ENCODE measurements at regions not wholly inside any gene's neighbourhood (a gene's known extent, or its start where the extent isn't known, plus 50 kb on each side); places are given as distances from the start of the nearest gene placed in this dataset.

DNA sequence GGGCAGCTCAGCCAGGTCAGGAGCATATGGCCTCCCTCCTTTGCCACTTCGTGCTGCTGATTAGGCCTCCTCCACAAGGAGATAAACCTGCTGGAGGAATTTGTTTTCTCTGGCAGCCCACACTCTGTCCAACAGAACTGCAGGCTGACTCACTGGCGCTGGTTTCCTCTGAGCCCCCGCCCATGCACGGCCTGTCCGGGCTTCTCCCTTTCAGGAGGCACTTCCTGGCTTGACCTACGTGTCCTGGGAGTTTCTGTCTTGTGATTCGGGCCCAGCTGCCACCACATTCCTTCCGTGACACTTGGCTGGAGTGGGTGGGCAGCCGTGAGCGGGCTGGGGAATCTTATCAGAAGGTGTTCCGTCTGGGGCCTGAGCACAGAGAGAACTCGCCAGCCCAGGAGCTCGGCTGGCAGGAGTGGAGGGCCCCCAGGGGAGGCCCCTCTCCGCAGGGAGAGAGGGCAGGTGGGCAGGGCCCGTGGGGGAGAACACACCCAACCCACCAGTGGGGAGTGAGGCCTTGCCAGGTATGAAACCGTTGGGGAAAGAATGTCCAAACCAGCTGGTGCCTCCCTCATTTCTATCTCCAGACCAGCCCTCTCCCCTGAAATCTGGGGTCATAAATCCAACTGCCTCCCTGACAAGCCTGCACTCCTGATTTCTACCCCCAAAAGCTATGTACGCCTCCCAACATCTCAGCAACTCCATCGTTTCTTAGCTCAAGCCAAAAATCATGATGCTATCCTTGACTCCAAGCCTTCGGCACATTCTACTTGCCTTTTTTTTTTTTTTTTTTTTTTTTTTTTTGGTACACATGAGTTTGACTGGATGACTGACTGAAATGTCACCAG lies 110.6 kb upstream of the MEF2A start:
- TF ChIP-seq ZNF274 (IDR thresholded peaks at IDR 0.05; ENCODE audit: insufficient read depth, insufficient read length) (no peak), FOS (IDR thresholded peaks at IDR 0.05; ENCODE audit: borderline replicate concordance, extremely low read depth, insufficient read length) (no peak), CTCF (IDR thresholded peaks at IDR 0.05 in 2 of 3, conservative IDR thresholded peaks at IDR 0.05 in 1 of 3; ENCODE audit: control insufficient read depth in 2 of 3, extremely low read depth in 1 of 3, insufficient read depth in 1 of 3, low read depth in 3 of 3, low read length in 3 of 3) (no peak), ZZZ3 (IDR thresholded peaks at IDR 0.05; ENCODE audit: control insufficient read depth, insufficient read length, low read depth) (no peak), MEF2A (IDR thresholded peaks at IDR 0.05; ENCODE audit: insufficient read depth, low read depth, low read length) (no peak), ZSCAN29 (IDR thresholded peaks at IDR 0.05) (no peak), SUZ12 (IDR thresholded peaks at IDR 0.05; ENCODE audit: unreplicated experiment) (no peak), ZNF217 (IDR thresholded peaks at IDR 0.05) (no peak), SREBF2 (IDR thresholded peaks at IDR 0.05; ENCODE audit: low read length) (no peak), BHLHE40 (IDR thresholded peaks at IDR 0.05; ENCODE audit: borderline replicate concordance in 1 of 2, low read depth in 2 of 2, low read length in 1 of 2) (no peak)
- TF ChIP-seq, protein P1, sequence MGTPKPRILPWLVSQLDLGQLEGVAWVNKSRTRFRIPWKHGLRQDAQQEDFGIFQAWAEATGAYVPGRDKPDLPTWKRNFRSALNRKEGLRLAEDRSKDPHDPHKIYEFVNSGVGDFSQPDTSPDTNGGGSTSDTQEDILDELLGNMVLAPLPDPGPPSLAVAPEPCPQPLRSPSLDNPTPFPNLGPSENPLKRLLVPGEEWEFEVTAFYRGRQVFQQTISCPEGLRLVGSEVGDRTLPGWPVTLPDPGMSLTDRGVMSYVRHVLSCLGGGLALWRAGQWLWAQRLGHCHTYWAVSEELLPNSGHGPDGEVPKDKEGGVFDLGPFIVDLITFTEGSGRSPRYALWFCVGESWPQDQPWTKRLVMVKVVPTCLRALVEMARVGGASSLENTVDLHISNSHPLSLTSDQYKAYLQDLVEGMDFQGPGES (IDR thresholded peaks at IDR 0.05) = no peak
